Aorta (tissue), 5 donors: ENCODE measurements at regions not wholly inside any gene's neighbourhood (a gene's known extent, or its start where the extent isn't known, plus 50 kb on each side); places are given as distances from the start of the nearest gene placed in this dataset.
"Not testable (repeated sequence)": the region's sequence is repeated elsewhere in the genome, so short reads cannot be mapped to it uniquely, and the experiment has no call there.

Experiments used
- ATAC-seq: fragments of 200-7000 bp; cut with Tn5 transposase; one replicate; pipeline ENCODE4 v1.9.1; 2022; ENCODE audit warnings: moderate library complexity; ENCODE audit not compliant: low FRiP score
- DNase-seq, 2 donors: peaks; one replicate each; pipeline ENCODE4 v3.0.0-alpha.2; 2020
- H3K27ac ChIP-seq, 2 donors: one replicate each; pipeline ENCODE4 v1.5.1; 2013; ENCODE audit warnings: low read length in 2 of 2, mild to moderate bottlenecking in 2 of 2, moderate library complexity in 2 of 2, control low read depth in 1 of 2, inconsistent platforms in 1 of 2, low read depth in 1 of 2
- H3K27me3 ChIP-seq, 2 donors: one replicate each; pipeline ENCODE4 v1.6.1; 2013; ENCODE audit warnings: control low read depth in 1 of 2, low read length in 1 of 2, mild to moderate bottlenecking in 1 of 2, moderate library complexity in 1 of 2; ENCODE audit not compliant: insufficient read depth in 2 of 2, control insufficient read depth in 1 of 2
- H3K36me3 ChIP-seq, 2 donors: one replicate each; pipeline ENCODE4 v1.6.1; 2013; ENCODE audit warnings: control low read depth in 1 of 2, low read length in 1 of 2, mild to moderate bottlenecking in 1 of 2; ENCODE audit not compliant: insufficient read depth in 2 of 2, control insufficient read depth in 1 of 2
- H3K4me1 ChIP-seq, 2 donors: one replicate each; pipeline ENCODE4 v1.6.1; 2013; ENCODE audit warnings: low read length in 2 of 2, control low read depth in 1 of 2, mild to moderate bottlenecking in 1 of 2, moderate library complexity in 1 of 2; ENCODE audit not compliant: insufficient read depth in 2 of 2, control insufficient read depth in 1 of 2
- H3K4me3 ChIP-seq, 2 donors: one replicate each; pipeline ENCODE4 v1.5.1; 2013; ENCODE audit warnings: low read length in 2 of 2, control low read depth in 1 of 2, mild to moderate bottlenecking in 1 of 2
- H3K9me3 ChIP-seq: one replicate; pipeline ENCODE4 v1.6.1; 2013; ENCODE audit warnings: mild to moderate bottlenecking, low read length; ENCODE audit not compliant: control insufficient read depth
- WGBS, 2 donors: extraction: QIAGEN DNeasy Blood & Tissue Kit; methylation state at CpG; one replicate each; pipeline ENCODE4 v1.1.7; 2013; 5-methylcytosine and 5-hydroxymethylcytosine counted together
- intact Hi-C, 2 donors: fragments of 100-400 bp; cut with DNase I; formaldehyde crosslinking; loops; one replicate each; pipeline versions ENCODE4 v1.14.2 to v1.15.0; 2022
- donor health status: healthy with polysubstance abuse.
- donor health status: Bipolar disorder and iron deficiency.
- donor health status: DM: no; HTN: no; CAD: no.
- donor health status: DM: no; HTN: no; CAD: no.
- donor health status: DM: yes; HTN: yes; CAD: no.

DNA sequence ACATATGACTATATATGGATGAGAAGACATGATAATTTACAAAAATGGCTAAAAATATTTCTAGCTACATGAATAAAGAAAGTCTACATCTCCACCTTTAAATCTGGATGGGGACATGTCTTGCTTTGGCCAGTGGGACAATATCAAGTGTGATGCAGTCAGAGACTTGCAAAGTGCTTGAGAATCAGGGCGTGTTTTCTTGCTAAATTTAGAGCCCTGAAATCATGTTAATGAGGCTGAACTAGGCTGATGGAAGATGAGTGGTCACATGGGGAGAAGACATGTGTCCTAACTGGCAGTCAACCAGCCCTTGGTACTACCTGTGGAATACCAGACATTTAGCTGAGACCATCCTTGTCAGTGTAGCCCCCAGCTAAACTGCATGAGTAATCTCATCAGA lies 278.5 kb upstream of the RGPD4 start:
- no peaks in the 10 kb centered on the region for H3K4me1 ChIP-seq
- H3K27ac ChIP-seq = no peak overlapping the region
- intact Hi-C loops = no loop called here
- WGBS, 2 donors = 82 to 85% methylated on average over 1 of the region's 1 CpG
- H3K9me3 ChIP-seq = no peaks in the 10 kb centered on the region
- DNase-seq (no peak), ATAC-seq (no peak)
- no peaks in the 10 kb centered on the region for H3K27me3 ChIP-seq
- H3K36me3 ChIP-seq = no peaks in the 10 kb centered on the region
- no peak overlapping the region for H3K4me3 ChIP-seq

- Histone ChIP-seq H3K9me3 (peaks cover 8% of the 10 kb centered on the region), H3K4me3 (no peak overlapping the region), H3K36me3 (no peaks in the 10 kb centered on the region), H3K4me1 (no peaks in the 10 kb centered on the region), H3K27me3 (peaks cover 0 to 2% of the 10 kb centered on the region in 2 donors), H3K27ac (no peak overlapping the region)
- intact Hi-C loops = no loop called here
- no peak for DNase-seq
- no peak for ATAC-seq
- 89 to 93% methylated on average over 2 of the region's 2 CpGs for WGBS, 2 donors
Measured at GRCh38 chr2:107553046-107553445, 273.6 kb upstream of the RGPD4 start.

DNA sequence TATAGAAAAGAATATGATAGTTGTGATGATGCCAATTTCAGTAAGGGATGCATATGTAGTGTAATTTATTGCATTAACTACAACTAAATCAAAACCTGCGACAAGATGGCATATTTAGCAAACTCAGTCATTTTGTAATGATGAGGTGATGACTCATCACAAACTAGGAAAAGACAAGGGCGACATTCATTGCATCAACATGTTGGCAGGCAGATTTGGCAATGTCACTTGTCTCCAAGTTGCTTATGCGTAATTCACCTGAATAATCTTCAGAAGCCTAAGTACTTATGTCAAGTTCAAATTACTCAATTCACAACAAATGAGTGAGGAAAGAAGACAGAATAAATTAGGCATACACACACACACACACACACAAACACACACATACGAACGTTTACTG lies 273.2 kb upstream of the RGPD4 start:
- Histone ChIP-seq H3K9me3 (peaks cover 8% of the 10 kb centered on the region), H3K27me3 (peaks cover 0 to 2% of the 10 kb centered on the region in 2 donors), H3K4me1 (no peaks in the 10 kb centered on the region), H3K4me3 (no peak overlapping the region), H3K27ac (no peak overlapping the region), H3K36me3 (no peaks in the 10 kb centered on the region)
- intact Hi-C loops = no loop called here
- WGBS, 2 donors = 59 to 61% methylated on average over 5 of the region's 5 CpGs
- ATAC-seq (no peak), DNase-seq (no peak)

DNA sequence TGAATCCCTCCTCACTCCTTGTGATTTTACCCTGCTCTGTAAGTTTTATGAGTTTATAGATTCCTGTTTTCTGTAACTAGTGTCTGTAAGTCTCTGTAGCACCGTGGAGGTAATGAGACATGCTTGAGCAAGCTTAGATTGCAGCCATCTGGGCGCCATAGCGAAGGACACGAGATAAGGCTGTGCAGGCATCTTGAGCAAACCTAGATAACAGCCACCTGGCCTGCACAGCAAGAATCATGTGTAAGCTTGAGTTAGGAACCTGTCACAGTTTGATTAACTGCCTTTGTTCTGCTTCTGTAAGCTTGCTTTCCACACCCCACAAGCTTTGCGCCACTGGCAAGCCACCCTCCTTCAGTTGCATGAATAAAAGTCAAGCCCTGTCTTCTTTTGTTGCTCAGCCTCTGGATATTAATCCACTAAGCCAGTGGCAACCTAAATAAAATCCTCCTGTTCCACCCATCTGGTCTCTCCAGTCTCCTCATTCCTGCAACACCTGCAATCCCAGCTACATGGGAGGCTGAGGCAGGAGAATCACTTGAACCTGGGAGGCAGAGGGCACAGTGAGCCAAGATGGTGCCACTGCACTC lies 270.6 kb upstream of the RGPD4 start:
- ATAC-seq = no peak
- WGBS, 2 donors = 84 to 92% methylated on average over 5 of the region's 5 CpGs
- Histone ChIP-seq H3K9me3 (peaks cover 10% of the 10 kb centered on the region), H3K27me3 (peaks cover 0 to 2% of the 10 kb centered on the region in 2 donors), H3K36me3 (no peaks in the 10 kb centered on the region), H3K4me3 (no peak overlapping the region), H3K27ac (no peak overlapping the region), H3K4me1 (no peaks in the 10 kb centered on the region)
- intact Hi-C loops = no loop called here
- no peak for DNase-seq

- H3K27ac ChIP-seq = no peak overlapping the region
- no peak overlapping the region for H3K4me3 ChIP-seq
- H3K4me1 ChIP-seq = peaks cover 0 to 4% of the 10 kb centered on the region in 2 donors
- H3K27me3 ChIP-seq = peaks cover 0 to 2% of the 10 kb centered on the region in 2 donors
- intact Hi-C loops = no loop called here
- no peak for ATAC-seq
- no peaks in the 10 kb centered on the region for H3K36me3 ChIP-seq
- no peak for DNase-seq
- H3K9me3 ChIP-seq = peaks cover 10% of the 10 kb centered on the region
- WGBS, 2 donors = 98 to 100% methylated on average over 3 of the region's 3 CpGs
Measured at GRCh38 chr2:107558295-107558694, 268.4 kb upstream of the RGPD4 start.

DNA sequence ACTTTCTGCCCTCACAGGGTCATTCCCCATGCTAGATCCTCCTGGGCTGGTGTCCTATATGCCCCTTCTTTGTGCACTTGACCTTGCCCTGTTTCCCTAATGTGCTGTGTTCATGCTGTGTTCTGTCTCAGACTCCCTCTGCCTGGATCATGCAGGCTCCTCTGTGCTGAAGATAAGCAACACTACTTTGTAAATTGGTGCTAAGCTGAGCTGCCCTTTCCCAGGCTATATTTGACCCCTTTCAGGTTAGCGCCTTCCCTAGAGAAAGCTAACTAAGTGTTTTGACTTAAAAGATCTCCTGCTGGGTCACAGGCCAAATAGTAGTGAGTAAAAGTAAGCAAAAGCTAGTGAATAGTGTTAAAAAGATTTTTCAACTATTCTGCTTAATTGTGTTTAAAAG lies 257.2 kb upstream of the RGPD4 start:
- intact Hi-C loops = no loop called here
- no peak for ATAC-seq
- Histone ChIP-seq H3K4me3 (no peak overlapping the region), H3K27ac (no peak overlapping the region), H3K4me1 (no peaks in the 10 kb centered on the region), H3K27me3 (no peaks in the 10 kb centered on the region), H3K36me3 (no peaks in the 10 kb centered on the region), H3K9me3 (no peaks in the 10 kb centered on the region)
- WGBS, 2 donors = 82 to 97% methylated on average over 1 of the region's 1 CpG
- no peak for DNase-seq

- Histone ChIP-seq H3K9me3 (no peaks in the 10 kb centered on the region), H3K27ac (no peak overlapping the region), H3K36me3 (no peaks in the 10 kb centered on the region), H3K4me3 (no peak overlapping the region), H3K27me3 (no peaks in the 10 kb centered on the region), H3K4me1 (no peaks in the 10 kb centered on the region)
- WGBS, 2 donors = 73 to 95% methylated on average over 1 of the region's 1 CpG
- no peak for ATAC-seq
- intact Hi-C loops = no loop called here
- DNase-seq = no peak
Measured at GRCh38 chr2:107570876-107571275, 255.8 kb upstream of the RGPD4 start.

DNA sequence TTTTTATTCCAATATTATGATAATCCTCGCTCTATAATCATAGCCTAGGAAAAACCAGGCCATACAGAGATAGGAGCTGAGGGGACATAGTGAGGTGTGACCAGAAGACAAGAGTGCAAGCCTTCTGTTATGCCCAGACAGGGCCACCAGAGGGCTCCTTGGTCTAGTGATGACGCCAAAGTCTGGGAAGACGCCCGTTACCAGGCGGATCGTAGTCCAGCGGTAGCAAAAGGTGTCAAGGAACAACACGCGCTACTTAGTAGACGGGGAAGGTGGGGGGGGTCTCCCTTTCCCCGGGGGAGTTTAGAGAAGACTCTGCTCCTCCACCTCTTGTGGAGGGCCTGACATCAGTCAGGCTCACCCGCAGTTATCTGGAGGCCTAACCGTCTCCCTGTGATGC lies 253.8 kb upstream of the RGPD4 start:
- H3K27me3 ChIP-seq, ATAC-seq, intact Hi-C loops, H3K4me3 ChIP-seq, DNase-seq, H3K27ac ChIP-seq, H3K9me3 ChIP-seq, H3K4me1 ChIP-seq, H3K36me3 ChIP-seq: not testable (repeated sequence)
- WGBS, 2 donors = 88 to 92% methylated on average over 11 to 13 of the region's 13 CpGs

DNA sequence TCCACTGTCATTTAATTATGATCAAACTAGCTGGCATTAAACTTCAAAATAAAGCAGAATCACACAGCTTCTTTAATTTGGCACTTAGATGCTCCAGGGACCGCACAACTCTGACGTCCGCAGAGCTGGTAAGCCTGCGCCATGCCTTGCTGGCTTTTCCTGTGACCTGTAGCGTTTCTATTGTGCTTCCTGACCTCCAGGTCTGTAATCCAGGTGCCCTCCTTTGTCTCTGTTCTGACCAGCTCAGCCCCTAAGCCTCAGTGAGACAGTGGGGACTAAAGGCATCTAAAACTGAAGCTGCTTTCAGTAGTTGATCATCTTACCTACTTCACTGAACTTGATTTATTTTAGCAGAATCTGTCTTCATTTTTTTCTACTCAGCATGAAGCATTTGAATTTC lies 249.7 kb upstream of the RGPD4 start:
- WGBS, 2 donors = 85 to 87% methylated on average over 5 of the region's 5 CpGs
- Histone ChIP-seq H3K4me1 (no peaks in the 10 kb centered on the region), H3K36me3 (no peaks in the 10 kb centered on the region), H3K9me3 (no peaks in the 10 kb centered on the region), H3K27me3 (no peaks in the 10 kb centered on the region), H3K4me3 (no peak overlapping the region), H3K27ac (no peak overlapping the region)
- intact Hi-C loops = no loop called here
- no peak for DNase-seq
- ATAC-seq = no peak
